H7 (cell line): ENCODE measurements at regions not wholly inside any gene's neighbourhood (a gene's known extent, or its start where the extent isn't known, plus 50 kb on each side); places are given as distances from the start of the nearest gene placed in this dataset.
"Not testable (repeated sequence)": the region's sequence is repeated elsewhere in the genome, so short reads cannot be mapped to it uniquely, and the experiment has no call there.

Experiments
- DNase-seq: peaks from one replicate; pipeline ENCODE4 v3.0.0; 2012
- H3K27me3 ChIP-seq: 2 replicates; pipeline ENCODE4 v1.6.0; 2011; ENCODE audit warnings: mild to moderate bottlenecking, low read length; ENCODE audit not compliant: control insufficient read depth, insufficient read depth
- H3K36me3 ChIP-seq: replicated peaks from 2 replicates; pipeline ENCODE4 v1.5.1; 2011; ENCODE audit warnings: low read length; ENCODE audit not compliant: control insufficient read depth, insufficient read depth
- H3K4me3 ChIP-seq: 2 replicates; pipeline ENCODE4 v1.5.1; 2011; ENCODE audit warnings: low read depth, mild to moderate bottlenecking, control low read depth, low read length, moderate library complexity; ENCODE audit not compliant: insufficient read depth

DNA sequence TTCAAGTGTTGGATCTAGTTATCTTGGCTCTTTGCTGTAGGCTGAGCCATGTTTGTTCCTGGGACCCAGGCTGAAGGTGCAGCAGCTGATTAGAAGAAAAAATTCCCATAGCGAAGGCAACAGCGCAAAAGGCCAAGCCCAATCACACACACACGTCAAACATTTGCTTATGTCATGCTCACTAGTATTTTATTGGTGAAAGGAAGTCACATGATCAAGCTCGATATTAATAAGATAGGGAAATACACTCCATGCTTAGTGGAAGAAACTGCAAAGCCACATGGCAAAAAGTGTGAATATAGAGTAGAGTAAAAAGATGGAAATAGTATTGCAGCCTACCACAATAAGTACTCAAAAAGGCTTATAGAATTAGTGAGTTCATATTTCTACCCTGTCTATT lies 373.5 kb upstream of the FAR2 start:
- no peaks in the 10 kb centered on the region for H3K27me3 ChIP-seq
- no peak for DNase-seq
- no peak overlapping the region for H3K4me3 ChIP-seq
- H3K36me3 ChIP-seq = no peaks in the 10 kb centered on the region

DNA sequence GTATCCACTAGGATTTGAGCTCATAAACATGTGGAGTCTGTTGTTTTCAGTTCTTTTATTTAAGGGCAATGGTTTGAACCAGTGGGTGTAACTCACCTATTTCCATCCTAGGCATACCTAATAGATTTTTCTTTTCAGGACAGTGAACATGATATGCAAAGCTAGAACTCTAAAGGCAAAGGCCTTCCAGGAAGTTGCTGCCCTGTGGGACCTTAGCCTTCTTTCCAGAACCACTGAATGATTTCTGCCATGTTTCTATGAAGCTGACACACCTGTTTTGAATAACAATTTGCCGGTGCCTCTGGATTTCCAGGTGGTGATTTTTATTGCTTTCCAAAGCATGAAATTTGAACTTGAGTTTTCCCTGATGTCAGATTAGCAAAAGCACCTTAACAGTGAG lies 372.9 kb upstream of the FAR2 start:
- H3K27me3 ChIP-seq = no peaks in the 10 kb centered on the region
- no peaks in the 10 kb centered on the region for H3K36me3 ChIP-seq
- no peak overlapping the region for H3K4me3 ChIP-seq
- DNase-seq = no peak

DNA sequence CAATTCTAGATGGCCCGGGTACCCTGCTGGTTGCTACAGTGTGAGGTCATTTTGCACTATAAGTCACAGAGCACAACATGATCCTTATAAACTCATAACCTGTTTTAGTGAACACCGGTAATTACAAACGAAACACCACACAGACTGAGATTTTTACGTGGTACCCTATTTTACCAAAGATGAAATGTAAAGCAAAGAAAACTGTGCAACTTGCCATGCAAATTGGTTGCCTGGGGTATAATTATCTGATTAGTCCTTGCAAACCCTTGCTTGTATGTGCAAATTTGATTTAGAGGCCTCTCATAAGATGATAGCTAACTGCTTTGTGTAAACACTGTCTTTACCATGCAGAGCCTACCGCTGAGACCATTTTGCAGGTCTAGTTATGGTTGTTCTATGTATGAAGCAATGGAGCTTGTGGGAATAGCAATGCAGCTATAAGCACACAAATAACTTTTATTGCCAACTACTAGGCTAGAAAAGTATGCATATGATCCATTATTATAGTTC lies 372.1 kb upstream of the FAR2 start:
- no peaks in the 10 kb centered on the region for H3K36me3 ChIP-seq
- no peaks in the 10 kb centered on the region for H3K27me3 ChIP-seq
- DNase-seq = no peak
- H3K4me3 ChIP-seq = no peak overlapping the region

DNA sequence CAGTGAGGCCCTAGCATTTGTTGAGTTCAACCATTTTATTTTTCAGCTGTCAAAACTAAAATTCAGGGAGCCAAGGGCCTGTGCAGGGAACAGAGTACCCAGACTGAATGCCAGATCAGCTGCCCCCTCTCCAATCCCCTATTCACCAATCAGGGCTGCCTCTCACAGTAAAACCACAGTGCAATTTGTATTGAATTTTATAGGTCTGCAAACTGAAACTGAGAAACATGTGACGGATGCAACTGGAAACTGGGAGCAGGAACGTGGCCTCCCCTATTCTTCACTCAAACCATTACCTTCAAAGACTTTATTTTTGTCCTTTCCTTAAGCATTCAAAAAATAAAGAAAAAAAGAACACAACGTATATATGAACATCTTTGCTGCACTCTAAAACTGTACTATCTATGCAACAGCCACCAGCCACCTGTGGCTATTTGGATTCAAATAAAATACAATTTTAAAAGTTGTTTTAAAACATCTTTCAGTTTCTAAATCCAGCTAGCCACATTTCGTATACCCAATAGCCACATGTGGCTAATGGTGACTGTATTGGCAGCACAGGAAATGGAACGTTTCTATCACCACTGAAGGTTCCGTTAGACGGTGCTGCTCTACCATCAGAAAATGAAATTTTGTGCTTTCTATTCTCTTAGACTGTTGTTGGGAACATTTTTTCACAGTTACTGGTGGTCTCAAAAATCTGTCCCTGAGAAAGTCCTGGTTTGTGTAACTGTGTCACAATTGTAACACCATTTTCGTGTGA lies 371.3 kb upstream of the FAR2 start:
- H3K27me3 ChIP-seq = no peaks in the 10 kb centered on the region
- DNase-seq = no peak
- no peaks in the 10 kb centered on the region for H3K36me3 ChIP-seq
- no peak overlapping the region for H3K4me3 ChIP-seq

DNA sequence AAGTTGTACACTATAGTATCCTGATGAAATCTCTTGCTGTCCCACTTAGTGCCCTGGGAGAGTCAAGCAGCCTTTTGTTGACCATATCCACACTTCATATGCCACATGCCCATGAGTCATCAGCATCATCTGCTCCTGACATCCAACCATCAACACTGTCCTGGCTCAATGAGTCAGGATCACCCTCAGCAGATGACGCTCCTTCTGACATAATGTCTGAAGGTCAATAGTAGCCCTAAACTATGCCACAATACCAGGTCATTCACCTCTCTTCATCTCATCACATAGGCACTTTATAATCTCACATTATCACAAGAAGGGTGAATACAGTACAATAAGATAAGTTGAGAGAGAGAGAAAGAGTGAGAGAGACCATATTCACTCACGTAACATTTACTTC lies 369.0 kb upstream of the FAR2 start:
- no peak overlapping the region for H3K4me3 ChIP-seq
- H3K36me3 ChIP-seq = no peaks in the 10 kb centered on the region
- H3K27me3 ChIP-seq = no peaks in the 10 kb centered on the region
- DNase-seq = no peak

DNA sequence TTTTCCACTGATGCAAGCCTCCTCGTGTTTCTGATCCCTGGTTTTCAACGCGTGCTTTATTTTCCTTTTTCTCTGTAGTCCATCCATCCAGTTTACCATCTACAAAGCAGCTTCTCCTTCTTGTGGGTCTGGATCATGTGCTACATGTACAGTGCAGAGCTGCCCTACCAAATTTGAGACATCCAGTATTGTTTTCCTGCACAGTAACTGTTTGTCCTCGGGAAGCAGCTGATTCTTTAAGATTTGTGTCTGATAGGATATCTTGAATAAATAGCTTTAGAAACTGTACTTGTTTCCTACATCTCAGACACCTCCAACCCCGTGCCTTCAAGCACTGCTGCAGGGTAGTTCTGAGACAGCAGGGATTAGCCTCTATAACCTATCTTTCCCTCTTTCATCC lies 368.1 kb upstream of the FAR2 start:
- DNase-seq = no peak
- Histone ChIP-seq H3K27me3 (no peaks in the 10 kb centered on the region), H3K4me3 (no peak overlapping the region), H3K36me3 (no peaks in the 10 kb centered on the region)

DNA sequence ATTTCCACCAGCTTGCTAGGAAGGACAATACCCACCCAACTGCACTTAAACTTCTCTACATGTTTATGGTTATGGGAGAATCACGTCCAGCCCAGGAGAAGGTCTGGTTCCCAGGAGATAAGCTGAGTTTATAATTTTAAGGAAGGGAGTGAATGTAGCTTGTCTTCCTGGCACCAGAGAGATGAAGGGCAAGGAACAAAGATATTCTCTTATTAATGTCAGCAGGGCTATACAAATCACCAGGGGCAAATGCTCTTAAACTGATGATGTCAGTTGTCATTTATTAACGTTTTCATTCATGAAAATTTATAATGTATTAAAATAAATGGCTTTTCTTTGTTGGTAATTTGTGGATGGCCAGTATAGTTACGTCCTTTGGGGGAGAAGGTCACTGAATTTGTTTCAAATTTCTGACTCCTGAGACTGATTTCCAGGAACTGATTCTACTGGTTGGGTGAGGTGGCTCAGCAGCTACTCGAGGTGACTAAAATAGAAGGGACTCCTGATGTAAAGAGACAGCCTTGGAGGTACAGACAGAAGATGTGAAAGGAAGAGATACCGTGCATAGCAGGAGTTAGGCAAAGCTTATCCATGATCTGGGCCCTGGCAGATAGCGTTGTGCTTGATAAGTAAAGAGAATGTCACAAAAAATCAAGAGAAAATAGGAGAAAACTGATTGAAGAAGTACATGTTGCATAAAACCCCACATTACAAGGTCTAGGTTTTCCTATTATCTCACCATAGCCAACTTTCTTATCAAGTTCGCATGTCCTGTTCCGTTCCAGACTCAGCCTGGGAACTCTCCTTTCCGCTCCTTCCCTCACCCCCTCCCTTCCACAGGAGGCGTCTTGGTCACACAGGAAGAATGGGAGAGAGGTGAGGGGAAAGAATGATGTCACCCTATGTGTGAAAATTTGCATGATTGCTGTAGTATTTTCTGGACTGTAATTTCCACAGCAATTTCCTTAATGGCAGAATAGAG lies 367.1 kb upstream of the FAR2 start:
- no peaks in the 10 kb centered on the region for H3K27me3 ChIP-seq
- H3K4me3 ChIP-seq = no peak overlapping the region
- DNase-seq = no peak
- H3K36me3 ChIP-seq = no peaks in the 10 kb centered on the region

DNA sequence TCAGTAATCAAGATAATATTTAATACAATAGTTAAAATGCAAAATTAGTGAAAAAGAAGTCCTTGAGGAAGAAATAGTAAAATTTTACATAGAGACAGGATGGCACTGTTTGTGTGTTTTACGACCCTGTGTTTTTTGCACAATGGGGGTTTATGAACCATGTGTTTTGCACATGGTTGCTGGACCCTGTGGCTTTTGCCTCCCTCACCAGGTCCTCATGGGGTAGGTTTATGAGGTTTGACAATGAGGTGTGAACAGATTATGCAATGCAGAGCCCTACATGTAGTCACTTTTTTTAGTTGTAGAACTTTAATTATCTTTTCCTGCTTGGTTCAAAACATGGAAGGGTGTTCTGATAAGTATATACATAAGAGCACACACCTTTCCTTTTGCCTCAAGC lies 366.3 kb upstream of the FAR2 start:
- H3K4me3 ChIP-seq = no peak overlapping the region
- no peak for DNase-seq
- H3K36me3 ChIP-seq = no peaks in the 10 kb centered on the region
- H3K27me3 ChIP-seq = no peaks in the 10 kb centered on the region

DNA sequence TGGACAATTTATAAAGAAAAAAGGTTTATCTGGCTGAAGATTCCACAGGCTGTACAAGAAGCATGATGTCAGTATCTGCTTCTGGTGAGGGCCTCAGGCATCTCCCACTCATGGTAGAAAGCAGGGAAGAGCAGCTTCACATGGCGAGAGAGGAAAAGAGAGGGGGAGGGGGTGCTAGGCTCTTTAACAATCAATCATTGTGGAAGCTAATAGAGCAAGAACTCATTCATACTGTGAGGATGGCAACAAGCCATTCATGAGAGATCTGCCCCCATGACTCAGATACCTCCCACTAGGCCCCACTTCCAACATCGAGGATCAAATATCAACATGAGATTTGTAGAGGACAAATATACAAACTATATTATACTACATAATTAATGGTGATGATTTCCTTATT lies 361.9 kb upstream of the FAR2 start:
- DNase-seq = no peak
- Histone ChIP-seq H3K4me3 (no peak overlapping the region), H3K36me3 (no peaks in the 10 kb centered on the region), H3K27me3 (no peaks in the 10 kb centered on the region)

DNA sequence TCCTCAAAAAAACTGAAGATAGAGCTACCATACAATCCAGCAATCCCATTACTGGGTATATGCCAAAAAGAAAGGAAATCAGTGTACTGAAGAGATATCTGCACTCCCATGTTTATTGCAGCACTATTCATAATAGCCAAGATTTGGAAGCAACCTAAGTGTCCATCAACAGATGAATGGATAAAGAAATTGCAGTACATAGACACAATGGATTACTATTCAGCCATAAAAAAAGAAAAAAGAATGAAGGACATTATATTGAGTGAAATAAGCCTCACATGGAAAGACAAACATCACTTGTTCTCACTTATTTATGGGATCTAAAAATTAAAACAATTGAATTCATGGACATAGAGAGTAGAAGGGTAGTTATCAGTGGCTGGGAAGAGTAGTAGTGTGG lies 360.8 kb upstream of the FAR2 start:
- not testable (repeated sequence) for H3K27me3 ChIP-seq, DNase-seq, H3K4me3 ChIP-seq, H3K36me3 ChIP-seq

DNA sequence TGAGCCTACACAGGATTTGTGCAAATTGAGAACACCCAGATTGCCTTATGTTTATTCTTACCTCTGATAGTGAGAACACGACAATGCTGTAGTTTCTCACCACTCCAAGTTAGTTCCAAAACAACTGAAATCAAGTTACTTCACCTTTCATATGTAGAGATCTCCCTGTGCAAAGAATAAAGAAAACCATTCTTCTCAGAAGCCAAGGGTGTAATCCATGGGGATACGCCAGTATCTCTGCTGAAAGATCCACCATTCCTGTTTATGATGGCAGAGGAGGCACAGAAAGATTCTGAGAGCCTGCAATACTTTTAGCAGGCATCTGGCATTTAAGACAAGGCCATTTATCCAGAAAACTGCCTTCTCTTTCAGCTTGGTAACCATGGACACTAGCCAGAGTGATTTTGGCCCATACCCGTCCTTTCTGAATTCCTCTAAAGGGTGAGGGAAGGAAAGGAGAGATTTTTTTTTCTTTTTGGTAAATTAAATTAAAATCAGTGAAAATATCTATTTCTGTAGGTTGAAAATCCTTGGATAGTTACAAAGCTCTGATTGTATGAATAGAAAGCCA lies 355.4 kb upstream of the FAR2 start:
- Histone ChIP-seq H3K4me3 (no peak overlapping the region), H3K36me3 (no peaks in the 10 kb centered on the region), H3K27me3 (no peaks in the 10 kb centered on the region)
- no peak for DNase-seq

DNA sequence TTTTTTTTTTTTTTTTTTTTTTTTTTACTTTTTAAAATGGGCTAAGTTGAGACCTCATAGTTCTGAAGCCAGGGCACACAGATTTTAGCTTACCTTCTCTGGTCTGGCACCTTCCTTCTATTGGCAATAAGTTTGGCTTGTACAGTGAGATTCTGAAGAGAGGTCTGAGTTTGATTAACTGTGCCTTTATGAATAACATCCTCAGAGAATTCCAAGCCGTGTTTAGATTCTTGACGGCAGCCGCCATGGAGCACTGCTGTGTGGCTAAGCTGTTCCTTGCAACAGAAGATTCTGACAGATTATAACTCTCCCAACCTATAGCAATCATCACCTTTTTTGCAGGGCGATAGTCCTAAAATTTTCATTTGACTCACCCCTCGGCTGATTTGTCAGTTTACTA lies 354.9 kb upstream of the FAR2 start:
- DNase-seq = no peak
- Histone ChIP-seq H3K27me3 (no peaks in the 10 kb centered on the region), H3K4me3 (no peak overlapping the region), H3K36me3 (no peaks in the 10 kb centered on the region)

DNA sequence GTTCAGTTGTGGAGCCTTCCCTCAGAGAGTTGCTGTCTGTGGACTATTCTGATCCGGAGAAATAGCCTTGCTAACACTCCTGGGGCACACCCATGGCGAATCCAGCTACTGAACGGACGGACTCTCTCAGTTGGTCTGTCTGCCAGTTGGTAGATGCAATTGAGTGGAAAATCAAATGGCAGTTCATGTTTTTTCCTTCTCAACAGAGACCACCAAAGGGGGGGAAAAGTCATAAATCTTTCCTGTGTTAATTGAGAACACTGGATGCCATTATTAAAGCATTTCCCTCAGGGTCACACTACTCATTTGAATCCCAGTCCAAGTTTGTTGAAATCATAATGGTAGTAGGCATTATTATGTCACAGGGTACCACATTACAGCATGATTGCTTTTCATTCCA lies 354.3 kb upstream of the FAR2 start:
- DNase-seq = no peak

DNA sequence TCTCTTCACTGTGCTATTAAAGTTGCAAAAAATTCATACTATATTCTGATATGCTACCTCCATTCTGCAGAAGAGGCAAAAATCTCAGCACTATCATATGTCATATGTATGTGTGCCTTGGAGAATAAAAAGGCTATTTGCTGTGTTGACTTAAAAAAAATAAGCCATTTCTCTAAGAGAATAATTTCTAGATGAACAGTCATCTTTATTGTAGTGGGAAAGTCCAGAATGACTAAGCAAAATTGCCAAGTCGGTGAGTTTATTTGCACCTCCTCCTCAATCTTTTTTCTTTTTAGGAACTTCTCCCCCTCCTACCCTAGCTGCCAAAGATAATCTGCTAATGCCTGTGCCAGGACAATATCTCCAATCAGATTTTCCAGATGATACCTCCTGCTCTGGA lies 353.8 kb upstream of the FAR2 start:
- Histone ChIP-seq H3K36me3 (no peaks in the 10 kb centered on the region), H3K4me3 (no peak overlapping the region), H3K27me3 (no peaks in the 10 kb centered on the region)
- DNase-seq = no peak

More for the DNA sequence above, 354.3 kb upstream of the FAR2 start:
- no peak overlapping the region for H3K4me3 ChIP-seq
- no peaks in the 10 kb centered on the region for H3K36me3 ChIP-seq
- no peaks in the 10 kb centered on the region for H3K27me3 ChIP-seq

DNA sequence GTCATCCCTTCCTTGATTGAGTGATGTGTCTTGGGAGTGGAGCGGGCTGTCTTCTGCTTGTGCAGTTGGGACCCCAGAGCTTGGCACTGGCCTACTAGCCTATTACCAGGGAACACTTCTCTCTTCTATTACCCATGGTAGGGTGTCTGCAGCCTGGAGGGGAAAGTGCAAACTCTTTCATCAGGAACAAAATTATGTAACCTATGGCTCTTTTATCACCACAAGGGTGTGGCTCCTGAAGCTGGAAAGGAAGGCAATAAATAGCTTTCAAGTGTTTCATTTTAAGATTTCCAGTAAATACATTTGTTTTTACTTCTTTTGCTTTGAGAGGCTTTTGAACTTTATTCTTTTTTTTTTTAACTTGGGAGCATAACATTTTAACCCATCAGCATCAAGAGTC lies 349.7 kb upstream of the FAR2 start:
- DNase-seq = no peak

More for the DNA sequence above, 349.7 kb upstream of the FAR2 start:
- Histone ChIP-seq H3K4me3 (no peak overlapping the region), H3K36me3 (no peaks in the 10 kb centered on the region), H3K27me3 (no peaks in the 10 kb centered on the region)
